ENCODE measurements at regions not wholly inside any gene's neighbourhood (a gene's known extent, or its start where the extent isn't known, plus 50 kb on each side); places are given as distances from the start of the nearest gene placed in this dataset.
"Not testable (repeated sequence)": the region's sequence is repeated elsewhere in the genome, so short reads cannot be mapped to it uniquely, and the experiment has no call there.

- no peak for DNase-seq (ENCODE audit: low read depth)
- no peak for TF ChIP-seq CTCF (IDR thresholded peaks at IDR 0.05; ENCODE audit: low read depth, low read length, missing control alignments)
- H3K4me3 ChIP-seq (ENCODE audit: low read depth, low read length), result no peak overlapping the region
Measured at GRCh38 chr6:80504882-80505281, 398.4 kb downstream of the BCKDHB start.

GRCh38 chr6:80503660-80504059 lies 397.2 kb downstream of the BCKDHB start:
- no peak for TF ChIP-seq CTCF (IDR thresholded peaks at IDR 0.05; ENCODE audit: low read depth, low read length, missing control alignments)
- no peak for DNase-seq (ENCODE audit: low read depth)
- H3K4me3 ChIP-seq (ENCODE audit: low read depth, low read length), result no peak overlapping the region

GRCh38 chr6:80502871-80503270 lies 396.4 kb downstream of the BCKDHB start:
- H3K4me3 ChIP-seq (ENCODE audit: low read depth, low read length), result no peak overlapping the region
- no peak for TF ChIP-seq CTCF (IDR thresholded peaks at IDR 0.05; ENCODE audit: low read depth, low read length, missing control alignments)
- no peak for DNase-seq (ENCODE audit: low read depth)

- no peak overlapping the region for H3K4me3 ChIP-seq (ENCODE audit: low read depth, low read length)
- TF ChIP-seq CTCF (IDR thresholded peaks at IDR 0.05; ENCODE audit: low read depth, low read length, missing control alignments), result no peak
- no peak for DNase-seq (ENCODE audit: low read depth)
Measured at GRCh38 chr6:80501636-80502035, 395.2 kb downstream of the BCKDHB start.

- not testable (repeated sequence) for DNase-seq (ENCODE audit: low read depth); H3K4me3 ChIP-seq (ENCODE audit: low read depth, low read length)
Measured at GRCh38 chr6:80497696-80498486, 391.4 kb downstream of the BCKDHB start.

- H3K4me3 ChIP-seq (ENCODE audit: low read depth, low read length), result no peak overlapping the region
- TF ChIP-seq CTCF (IDR thresholded peaks at IDR 0.05; ENCODE audit: low read depth, low read length, missing control alignments), result no peak
- DNase-seq (ENCODE audit: low read depth), result no peak
Measured at GRCh38 chr6:80489911-80490635, 383.6 kb downstream of the BCKDHB start.

- DNase-seq (ENCODE audit: low read depth), result no peak
- TF ChIP-seq CTCF (IDR thresholded peaks at IDR 0.05; ENCODE audit: low read depth, low read length, missing control alignments), result no peak
- H3K4me3 ChIP-seq (ENCODE audit: low read depth, low read length), result no peak overlapping the region
Measured at GRCh38 chr6:80488190-80488589, 381.7 kb downstream of the BCKDHB start.

GRCh38 chr6:80485494-80485893 lies 379.0 kb downstream of the BCKDHB start:
- DNase-seq (ENCODE audit: low read depth); H3K4me3 ChIP-seq (ENCODE audit: low read depth, low read length): not testable (repeated sequence)

Measured in GM12864 (cell line).